GM23248 (cell line): ENCODE measurements at regions not wholly inside any gene's neighbourhood (a gene's known extent, or its start where the extent isn't known, plus 50 kb on each side); places are given as distances from the start of the nearest gene placed in this dataset.

Experiments
- EZH2 ChIP-seq: fragments of 200-600 bp; sonication (generic); IDR thresholded peaks from 2 replicates; pipeline ENCODE4 v1.6.1; 2018; ENCODE audit warnings: antibody characterized with exemption, mild to moderate bottlenecking; ENCODE audit not compliant: insufficient read depth, poor library complexity, severe bottlenecking
- EZH2phosphoT487 ChIP-seq: fragments of 200-600 bp; sonication (generic); IDR thresholded peaks from 2 replicates; pipeline ENCODE4 v1.6.1; 2018; ENCODE audit warnings: antibody characterized with exemption, moderate library complexity, mild to moderate bottlenecking, low read depth; ENCODE audit not compliant: insufficient read depth

DNA sequence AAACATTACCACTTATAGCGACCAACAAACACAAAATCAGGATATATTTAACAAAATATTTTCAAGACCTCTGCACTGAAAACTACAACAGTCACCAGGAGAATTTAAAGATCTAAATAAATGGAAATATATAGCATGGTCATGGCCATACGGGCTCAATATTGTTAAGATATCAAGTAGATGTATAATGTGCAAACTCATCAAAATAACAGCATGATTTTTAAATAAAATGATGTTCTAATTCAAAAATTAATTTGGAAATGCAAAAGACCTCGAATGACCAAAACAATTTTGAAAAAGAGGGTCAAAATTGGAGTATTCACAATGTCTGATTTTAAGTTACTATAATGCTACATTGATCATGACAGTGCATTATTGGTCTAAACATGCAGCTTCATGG lies 159.1 kb upstream of the NDN start:
- TF ChIP-seq EZH2 (no peak), EZH2phosphoT487 (no peak)
